ENCODE measurements at regions not wholly inside any gene's neighbourhood (a gene's known extent, or its start where the extent isn't known, plus 50 kb on each side); places are given as distances from the start of the nearest gene placed in this dataset.

- Histone ChIP-seq H3K9ac (ENCODE audit: low read depth, low read length) (no peak overlapping the region), H3K36me3 (ENCODE audit: insufficient read depth, low read depth, low read length) (no peaks in the 10 kb centered on the region), H3K4me3 (ENCODE audit: low read length) (no peak overlapping the region), H3K27ac (ENCODE audit: low read length) (no peak overlapping the region), H3K4me1 (ENCODE audit: insufficient read depth, low read length) (no peaks in the 10 kb centered on the region), H3K27me3 (ENCODE audit: insufficient read depth, low read length) (no peaks in the 10 kb centered on the region), H3K9me3 (ENCODE audit: insufficient read depth, low read depth, low read length) (no peaks in the 10 kb centered on the region)
These were observed 54.1 kb downstream of the IRF2BPL start for GRCh38 chr14:76974365-76974764.

GRCh38 chr14:76971549-76971948 is 57.0 kb downstream of the IRF2BPL start:
- Histone ChIP-seq H3K4me3 (ENCODE audit: low read length) (no peak overlapping the region), H3K27ac (ENCODE audit: low read length) (no peak overlapping the region), H3K9me3 (ENCODE audit: insufficient read depth, low read depth, low read length) (no peaks in the 10 kb centered on the region), H3K36me3 (ENCODE audit: insufficient read depth, low read depth, low read length) (no peaks in the 10 kb centered on the region), H3K9ac (ENCODE audit: low read depth, low read length) (no peak overlapping the region), H3K27me3 (ENCODE audit: insufficient read depth, low read length) (no peaks in the 10 kb centered on the region), H3K4me1 (ENCODE audit: insufficient read depth, low read length) (peaks cover 7% of the 10 kb centered on the region; the same call in 1 of the 2 replicates)

GRCh38 chr14:76968621-76969063 is 59.9 kb downstream of the IRF2BPL start:
- H3K27me3 ChIP-seq (ENCODE audit: insufficient read depth, low read length): no peaks in the 10 kb centered on the region; the same call in 1 of the 2 replicates
- peak overlapping the region; percentile 46 for H3K27ac ChIP-seq (ENCODE audit: low read length)
- H3K9me3 ChIP-seq (ENCODE audit: insufficient read depth, low read depth, low read length): no peaks in the 10 kb centered on the region
- H3K9ac ChIP-seq (ENCODE audit: low read depth, low read length): peak overlapping the region; percentile 46; the same call in 1 of the 2 replicates
- peak overlapping the region; percentile 25; the same call in 1 of the 2 replicates for H3K4me3 ChIP-seq (ENCODE audit: low read length)
- H3K4me1 ChIP-seq (ENCODE audit: insufficient read depth, low read length): peaks cover 7% of the 10 kb centered on the region; the same call in 1 of the 2 replicates
- no peaks in the 10 kb centered on the region for H3K36me3 ChIP-seq (ENCODE audit: insufficient read depth, low read depth, low read length)

GRCh38 chr14:76967788-76968187 is 60.7 kb downstream of the IRF2BPL start:
- H3K4me1 ChIP-seq (ENCODE audit: insufficient read depth, low read length): peaks cover 7% of the 10 kb centered on the region; the same call in 1 of the 2 replicates
- H3K9me3 ChIP-seq (ENCODE audit: insufficient read depth, low read depth, low read length): no peaks in the 10 kb centered on the region
- H3K27me3 ChIP-seq (ENCODE audit: insufficient read depth, low read length): no peaks in the 10 kb centered on the region; the same call in 1 of the 2 replicates

GRCh38 chr14:76965232-76965631 is 63.3 kb downstream of the IRF2BPL start:
- Histone ChIP-seq H3K27me3 (ENCODE audit: insufficient read depth, low read length) (no peaks in the 10 kb centered on the region; the same call in 1 of the 2 replicates), H3K9ac (ENCODE audit: low read depth, low read length) (no peak overlapping the region), H3K4me1 (ENCODE audit: insufficient read depth, low read length) (peaks cover 29% of the 10 kb centered on the region), H3K9me3 (ENCODE audit: insufficient read depth, low read depth, low read length) (no peaks in the 10 kb centered on the region), H3K27ac (ENCODE audit: low read length) (no peak overlapping the region), H3K36me3 (ENCODE audit: insufficient read depth, low read depth, low read length) (no peaks in the 10 kb centered on the region), H3K4me3 (ENCODE audit: low read length) (no peak overlapping the region)

More at GRCh38 chr14:76967788-76968187, 60.7 kb downstream of the IRF2BPL start:
- H3K4me3 ChIP-seq (ENCODE audit: low read length): no peak overlapping the region
- peak overlapping the region; percentile 46 for H3K27ac ChIP-seq (ENCODE audit: low read length)
- peak overlapping the region; percentile 46; the same call in 1 of the 2 replicates for H3K9ac ChIP-seq (ENCODE audit: low read depth, low read length)
- no peaks in the 10 kb centered on the region for H3K36me3 ChIP-seq (ENCODE audit: insufficient read depth, low read depth, low read length)

GRCh38 chr14:76964695-76965094 is 63.8 kb downstream of the IRF2BPL start:
- no peaks in the 10 kb centered on the region for H3K9me3 ChIP-seq (ENCODE audit: insufficient read depth, low read depth, low read length)
- no peaks in the 10 kb centered on the region; the same call in 1 of the 2 replicates for H3K27me3 ChIP-seq (ENCODE audit: insufficient read depth, low read length)
- no peak overlapping the region for H3K27ac ChIP-seq (ENCODE audit: low read length)
- H3K9ac ChIP-seq (ENCODE audit: low read depth, low read length): no peak overlapping the region
- peaks cover 30% of the 10 kb centered on the region for H3K4me1 ChIP-seq (ENCODE audit: insufficient read depth, low read length)
- no peaks in the 10 kb centered on the region for H3K36me3 ChIP-seq (ENCODE audit: insufficient read depth, low read depth, low read length)
- H3K4me3 ChIP-seq (ENCODE audit: low read length): no peak overlapping the region

- no peaks in the 10 kb centered on the region; the same call in 1 of the 2 replicates for H3K27me3 ChIP-seq (ENCODE audit: insufficient read depth, low read length)
- H3K9me3 ChIP-seq (ENCODE audit: insufficient read depth, low read depth, low read length): no peaks in the 10 kb centered on the region
- no peaks in the 10 kb centered on the region for H3K36me3 ChIP-seq (ENCODE audit: insufficient read depth, low read depth, low read length)
- H3K27ac ChIP-seq (ENCODE audit: low read length): no peak overlapping the region
- no peak overlapping the region for H3K9ac ChIP-seq (ENCODE audit: low read depth, low read length)
- H3K4me3 ChIP-seq (ENCODE audit: low read length): no peak overlapping the region
- H3K4me1 ChIP-seq (ENCODE audit: insufficient read depth, low read length): peaks cover 27% of the 10 kb centered on the region
These were observed 65.1 kb downstream of the IRF2BPL start for GRCh38 chr14:76963372-76963771.

- Histone ChIP-seq H3K27ac (ENCODE audit: low read length) (peak overlapping the region; percentile 63), H3K9ac (ENCODE audit: low read depth, low read length) (peak overlapping the region; percentile 78; the same call in 1 of the 2 replicates), H3K4me1 (ENCODE audit: insufficient read depth, low read length) (peaks cover 33% of the 10 kb centered on the region), H3K4me3 (ENCODE audit: low read length) (peak overlapping the region; percentile 51; the same call in 1 of the 2 replicates), H3K36me3 (ENCODE audit: insufficient read depth, low read depth, low read length) (no peaks in the 10 kb centered on the region), H3K9me3 (ENCODE audit: insufficient read depth, low read depth, low read length) (no peaks in the 10 kb centered on the region), H3K27me3 (ENCODE audit: insufficient read depth, low read length) (no peaks in the 10 kb centered on the region; the same call in 1 of the 2 replicates)
These were observed 66.2 kb downstream of the IRF2BPL start for GRCh38 chr14:76962303-76962660.

- Histone ChIP-seq H3K9ac (ENCODE audit: low read depth, low read length) (peak overlapping the region; percentile 78; the same call in 1 of the 2 replicates), H3K27me3 (ENCODE audit: insufficient read depth, low read length) (no peaks in the 10 kb centered on the region; the same call in 1 of the 2 replicates), H3K27ac (ENCODE audit: low read length) (peak overlapping the region; percentile 88), H3K4me3 (ENCODE audit: low read length) (peak overlapping the region; percentile 51; the same call in 1 of the 2 replicates), H3K36me3 (ENCODE audit: insufficient read depth, low read depth, low read length) (no peaks in the 10 kb centered on the region), H3K4me1 (ENCODE audit: insufficient read depth, low read length) (peaks cover 38% of the 10 kb centered on the region), H3K9me3 (ENCODE audit: insufficient read depth, low read depth, low read length) (no peaks in the 10 kb centered on the region)
These were observed 66.7 kb downstream of the IRF2BPL start for GRCh38 chr14:76961631-76962302.

- H3K4me1 ChIP-seq (ENCODE audit: insufficient read depth, low read length): peaks cover 55% of the 10 kb centered on the region
- no peaks in the 10 kb centered on the region for H3K36me3 ChIP-seq (ENCODE audit: insufficient read depth, low read depth, low read length)
- H3K27ac ChIP-seq (ENCODE audit: low read length): no peak overlapping the region
- no peak overlapping the region for H3K4me3 ChIP-seq (ENCODE audit: low read length)
- no peaks in the 10 kb centered on the region for H3K9me3 ChIP-seq (ENCODE audit: insufficient read depth, low read depth, low read length)
- no peaks in the 10 kb centered on the region for H3K27me3 ChIP-seq (ENCODE audit: insufficient read depth, low read length)
- H3K9ac ChIP-seq (ENCODE audit: low read depth, low read length): no peak overlapping the region; the same call in 1 of the 2 replicates
These were observed 69.4 kb downstream of the IRF2BPL start for GRCh38 chr14:76958980-76959710.

GRCh38 chr14:76958020-76958979 is 70.2 kb downstream of the IRF2BPL start:
- H3K27me3 ChIP-seq (ENCODE audit: insufficient read depth, low read length): no peaks in the 10 kb centered on the region
- no peak overlapping the region; the same call in 1 of the 2 replicates for H3K9ac ChIP-seq (ENCODE audit: low read depth, low read length)
- H3K36me3 ChIP-seq (ENCODE audit: insufficient read depth, low read depth, low read length): no peaks in the 10 kb centered on the region
- no peak overlapping the region for H3K4me3 ChIP-seq (ENCODE audit: low read length)
- H3K27ac ChIP-seq (ENCODE audit: low read length): peak overlapping the region; percentile 91
- H3K9me3 ChIP-seq (ENCODE audit: insufficient read depth, low read depth, low read length): no peaks in the 10 kb centered on the region
- H3K4me1 ChIP-seq (ENCODE audit: insufficient read depth, low read length): peaks cover 55% of the 10 kb centered on the region

Data from iPS-20b (cell line).